H9 (cell line): ENCODE measurements at regions not wholly inside any gene's neighbourhood (a gene's known extent, or its start where the extent isn't known, plus 50 kb on each side); places are given as distances from the start of the nearest gene placed in this dataset.
A peak's percentile ranks its signal among the peaks of the same experiment; 100 is the strongest.

ENCODE experiments used
- DNase-seq: peaks from one replicate; pipeline ENCODE4 v3.0.0-alpha.2; 2017
- H2AFZ ChIP-seq: one replicate; pipeline ENCODE4 v1.6.1; 2013; ENCODE audit warnings: mild to moderate bottlenecking, low read length, control low read depth, moderate library complexity
- H2AK5ac ChIP-seq: 2 replicates; pipeline ENCODE4 v1.6.1; 2013; ENCODE audit warnings: low read length, control low read depth, mixed read lengths; ENCODE audit not compliant: insufficient read length
- H2BK120ac ChIP-seq: one replicate; pipeline ENCODE4 v1.6.1; 2013; ENCODE audit warnings: low read depth, mild to moderate bottlenecking, low read length, control low read depth, inconsistent platforms; ENCODE audit not compliant: poor library complexity, severe bottlenecking
- H2BK12ac ChIP-seq: 2 replicates; pipeline ENCODE4 v1.6.1; 2013; ENCODE audit warnings: low read length, control low read depth, mixed read lengths, low read depth; ENCODE audit not compliant: insufficient read length
- H2BK15ac ChIP-seq: 2 replicates; pipeline ENCODE4 v1.6.1; 2013; ENCODE audit warnings: low read depth, low read length, control low read depth
- H2BK20ac ChIP-seq: one replicate; pipeline ENCODE4 v1.6.1; 2013; ENCODE audit warnings: low read depth, mild to moderate bottlenecking, low read length, control low read depth, inconsistent platforms; ENCODE audit not compliant: poor library complexity, severe bottlenecking
- H2BK5ac ChIP-seq: 2 replicates; pipeline ENCODE4 v1.6.1; 2013; ENCODE audit warnings: low read length, control low read depth, mixed read lengths; ENCODE audit not compliant: insufficient read length
- H3K14ac ChIP-seq: 2 replicates; pipeline ENCODE4 v1.6.1; 2013; ENCODE audit warnings: low read length, control low read depth; ENCODE audit not compliant: insufficient read depth
- H3K18ac ChIP-seq: 2 replicates; pipeline ENCODE4 v1.6.1; 2013; ENCODE audit warnings: low read depth, mild to moderate bottlenecking, mixed read lengths, low read length, control low read depth; ENCODE audit not compliant: insufficient read length
- H3K23ac ChIP-seq: 2 replicates; pipeline ENCODE4 v1.6.1; 2013; ENCODE audit warnings: low read length, control low read depth, mixed read lengths, low read depth; ENCODE audit not compliant: insufficient read length
- H3K23me2 ChIP-seq: 2 replicates; pipeline ENCODE4 v1.6.1; 2013; ENCODE audit warnings: low read depth, mild to moderate bottlenecking, mixed read lengths, low read length, control low read depth; ENCODE audit not compliant: insufficient read length, poor library complexity, severe bottlenecking
- H3K27ac ChIP-seq: 2 replicates; pipeline ENCODE4 v1.5.1; 2013; ENCODE audit warnings: low read length, control low read depth, mixed read lengths, low read depth; ENCODE audit not compliant: insufficient read length
- H3K27me3 ChIP-seq: 2 replicates; pipeline ENCODE4 v1.6.1; 2013; ENCODE audit warnings: low read length, control low read depth, inconsistent platforms; ENCODE audit not compliant: insufficient read depth
- H3K4ac ChIP-seq: 2 replicates; pipeline ENCODE4 v1.6.1; 2013; ENCODE audit warnings: low read depth, mild to moderate bottlenecking, control low read depth, inconsistent platforms, low read length, moderate library complexity
- H3K4me1 ChIP-seq: 2 replicates; pipeline ENCODE4 v1.6.1; 2013; ENCODE audit warnings: low read length, control low read depth, inconsistent platforms; ENCODE audit not compliant: insufficient read depth
- H3K4me2 ChIP-seq: 2 replicates; pipeline ENCODE4 v1.6.1; 2013; ENCODE audit warnings: low read length, control low read depth, mixed read lengths; ENCODE audit not compliant: insufficient read length, insufficient read depth
- H3K56ac ChIP-seq: 2 replicates; pipeline ENCODE4 v1.6.1; 2013; ENCODE audit warnings: low read depth, mild to moderate bottlenecking, mixed read lengths, low read length, control low read depth; ENCODE audit not compliant: insufficient read length
- H3K79me1 ChIP-seq: 2 replicates; pipeline ENCODE4 v1.6.1; 2013; ENCODE audit warnings: low read depth, mild to moderate bottlenecking, moderate library complexity, low read length, control low read depth, inconsistent platforms; ENCODE audit not compliant: insufficient read depth, poor library complexity, severe bottlenecking
- H3K79me2 ChIP-seq: 2 replicates; pipeline ENCODE4 v1.6.1; 2013; ENCODE audit warnings: low read length, control low read depth, inconsistent platforms; ENCODE audit not compliant: insufficient read depth
- H3K9ac ChIP-seq: 2 replicates; pipeline ENCODE4 v1.6.1; 2013; ENCODE audit warnings: low read length, control low read depth, mixed read lengths; ENCODE audit not compliant: insufficient read length; ENCODE audit errors: extremely low read depth
- H3K9me3 ChIP-seq: one replicate; pipeline ENCODE4 v1.6.1; 2013; ENCODE audit warnings: low read depth, low read length, inconsistent platforms; ENCODE audit not compliant: control insufficient read depth
- H3T11ph ChIP-seq: one replicate; pipeline ENCODE4 v1.6.1; 2013; ENCODE audit warnings: mild to moderate bottlenecking, low read length, control low read depth, inconsistent platforms
- H4K20me1 ChIP-seq: one replicate; pipeline ENCODE4 v1.6.1; 2013; ENCODE audit not compliant: control insufficient read depth, insufficient read length, insufficient read depth
- H4K5ac ChIP-seq: 2 replicates; pipeline ENCODE4 v1.6.1; 2013; ENCODE audit warnings: low read depth, mild to moderate bottlenecking, mixed read lengths, low read length, control low read depth; ENCODE audit not compliant: insufficient read length
- H4K8ac ChIP-seq: replicated peaks from 2 replicates; pipeline ENCODE4 v1.6.1; 2013; ENCODE audit warnings: low read length, control low read depth, mixed read lengths, low read depth; ENCODE audit not compliant: insufficient read length
- H4K91ac ChIP-seq: 2 replicates; pipeline ENCODE4 v1.6.1; 2013; ENCODE audit warnings: low read depth, mild to moderate bottlenecking, moderate library complexity, mixed read lengths, low read length, control low read depth; ENCODE audit not compliant: insufficient read length
- H3K27ac Mint-ChIP-seq, 3 experiments: 2 replicates in 2 of 3; 3 replicates in 1 of 3; pipeline ENCODE4 v1.8.0; 2020 to 2021; ENCODE audit warnings: mixed read lengths in 3 of 3, mild to moderate bottlenecking in 1 of 3, moderate library complexity in 1 of 3
- H3K27me3 Mint-ChIP-seq: 2 replicates; pipeline ENCODE4 v1.8.0; 2021; ENCODE audit warnings: low read depth, mild to moderate bottlenecking, moderate library complexity, mixed read lengths
- H3K36me3 Mint-ChIP-seq, 3 experiments: 2 replicates in 2 of 3; 3 replicates in 1 of 3; pipeline ENCODE4 v1.8.0; 2020 to 2021; ENCODE audit warnings: low read depth in 3 of 3, mixed read lengths in 3 of 3; ENCODE audit not compliant: insufficient read depth in 1 of 3
- H3K4me1 Mint-ChIP-seq, 2 experiments: 2 replicates each; pipeline ENCODE4 v1.8.0; 2020; ENCODE audit warnings: mixed read lengths in 2 of 2
- H3K4me3 Mint-ChIP-seq, 2 experiments: 2 replicates in 1 of 2; 3 replicates in 1 of 2; pipeline ENCODE4 v1.8.0; 2020 to 2021; ENCODE audit warnings: mild to moderate bottlenecking in 2 of 2, mixed read lengths in 2 of 2, moderate library complexity in 1 of 2
- H3K9me3 Mint-ChIP-seq, 2 experiments: 2 replicates in 1 of 2; 3 replicates in 1 of 2; pipeline ENCODE4 v1.8.0; 2020; ENCODE audit warnings: mild to moderate bottlenecking in 2 of 2, mixed read lengths in 2 of 2, moderate library complexity in 1 of 2
- WGBS: extraction: QIAGEN DNeasy Blood & Tissue Kit; methylation state at CpG from one replicate; pipeline ENCODE4 v1.1.7; 2013; ENCODE audit warnings: missing lambda C conversion rate, low lambda C conversion rate, mixed read lengths; ENCODE audit not compliant: insufficient read length; ENCODE audit errors: extremely low coverage; 5-methylcytosine and 5-hydroxymethylcytosine counted together
- TF ChIP-seq, protein P1 (sequence below): fragments of 200-600 bp; sonication (generic); conservative IDR thresholded peaks from 3 replicates; pipeline ENCODE4 v1.8.0; 2021; ENCODE audit warnings: antibody characterized with exemption, mild to moderate bottlenecking

DNA sequence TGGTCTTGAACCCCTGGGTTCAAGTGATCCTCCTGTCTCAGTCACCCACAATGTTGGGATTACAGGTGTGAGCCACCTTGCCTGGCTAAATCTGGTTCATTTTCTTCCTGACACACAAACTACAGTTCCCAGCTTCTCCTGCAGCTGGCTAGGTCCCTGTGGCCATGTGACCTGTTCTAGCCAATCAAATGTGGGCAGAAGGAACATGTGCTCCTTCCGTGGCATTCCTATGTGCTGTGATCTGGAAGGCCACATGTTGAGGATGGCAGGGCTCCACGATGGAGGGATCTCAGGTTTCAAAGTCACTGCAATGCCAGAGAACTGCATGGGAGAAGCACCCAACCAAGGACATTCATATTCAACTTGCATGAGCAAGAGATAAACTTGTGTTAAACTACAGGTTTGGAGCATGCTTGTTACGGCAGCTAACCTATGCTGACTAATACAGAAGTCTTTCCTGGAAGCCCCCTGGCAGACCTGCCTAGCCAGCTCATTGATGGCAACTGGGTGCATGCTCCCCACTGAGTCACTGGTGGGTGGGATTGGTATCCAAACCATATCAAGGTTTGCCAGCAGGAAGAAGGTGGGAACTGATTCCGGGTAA is 86.0 kb downstream of the RPS6KA4 start:
- Histone ChIP-seq H3K4ac (no peak overlapping the region), H4K91ac (no peak overlapping the region), H2BK5ac (no peak overlapping the region), H4K8ac (no peak overlapping the region), H2AK5ac (no peak overlapping the region), H3K4me1 (no peaks in the 10 kb centered on the region; the same call in 1 of the 2 replicates), H3K27ac (no peak overlapping the region), H3K18ac (no peak overlapping the region), H2BK15ac (no peak overlapping the region), H3K9ac (no peak overlapping the region), H3K27me3 (no peaks in the 10 kb centered on the region; the same call in 1 of the 2 replicates), H3K9me3 (no peaks in the 10 kb centered on the region), H2AFZ (no peak overlapping the region), H3K14ac (no peak overlapping the region), H4K20me1 (no peaks in the 10 kb centered on the region), H2BK120ac (no peak overlapping the region), H2BK12ac (no peak overlapping the region), H3K4me2 (no peak overlapping the region), H3K79me2 (no peaks in the 10 kb centered on the region), H3T11ph (no peak overlapping the region), H4K5ac (no peak overlapping the region), H3K23ac (no peak overlapping the region), H3K23me2 (peaks cover 11% of the 10 kb centered on the region), H2BK20ac (no peak overlapping the region), H3K56ac (no peak overlapping the region), H3K79me1 (no peaks in the 10 kb centered on the region)
- Mint-ChIP-seq H3K36me3 (peaks cover 0 to 3% (median 0%) of the 10 kb centered on the region in 3 experiments; a peak in 1 of 7 replicates), H3K27ac (peak overlapping the region in 1 of 3 experiments; percentile 72; a peak in 1 of 7 replicates), H3K9me3 (no peaks in the 10 kb centered on the region; a peak in 1 of 5 replicates), H3K27me3 (peaks cover 57% of the 10 kb centered on the region), H3K4me1 (peaks cover 31 to 38% of the 10 kb centered on the region in 2 experiments), H3K4me3 (no peak overlapping the region; a peak in 1 of 5 replicates)
- no CpG with 5 or more reads among the region's 4 CpGs for WGBS
- TF ChIP-seq, protein P1, sequence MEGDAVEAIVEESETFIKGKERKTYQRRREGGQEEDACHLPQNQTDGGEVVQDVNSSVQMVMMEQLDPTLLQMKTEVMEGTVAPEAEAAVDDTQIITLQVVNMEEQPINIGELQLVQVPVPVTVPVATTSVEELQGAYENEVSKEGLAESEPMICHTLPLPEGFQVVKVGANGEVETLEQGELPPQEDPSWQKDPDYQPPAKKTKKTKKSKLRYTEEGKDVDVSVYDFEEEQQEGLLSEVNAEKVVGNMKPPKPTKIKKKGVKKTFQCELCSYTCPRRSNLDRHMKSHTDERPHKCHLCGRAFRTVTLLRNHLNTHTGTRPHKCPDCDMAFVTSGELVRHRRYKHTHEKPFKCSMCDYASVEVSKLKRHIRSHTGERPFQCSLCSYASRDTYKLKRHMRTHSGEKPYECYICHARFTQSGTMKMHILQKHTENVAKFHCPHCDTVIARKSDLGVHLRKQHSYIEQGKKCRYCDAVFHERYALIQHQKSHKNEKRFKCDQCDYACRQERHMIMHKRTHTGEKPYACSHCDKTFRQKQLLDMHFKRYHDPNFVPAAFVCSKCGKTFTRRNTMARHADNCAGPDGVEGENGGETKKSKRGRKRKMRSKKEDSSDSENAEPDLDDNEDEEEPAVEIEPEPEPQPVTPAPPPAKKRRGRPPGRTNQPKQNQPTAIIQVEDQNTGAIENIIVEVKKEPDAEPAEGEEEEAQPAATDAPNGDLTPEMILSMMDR, result no peak
- DNase-seq, result no peak
